GM21515 (cell line): ENCODE measurements at regions not wholly inside any gene's neighbourhood (a gene's known extent, or its start where the extent isn't known, plus 50 kb on each side); places are given as distances from the start of the nearest gene placed in this dataset.
"Not testable (repeated sequence)": the region's sequence is repeated elsewhere in the genome, so short reads cannot be mapped to it uniquely, and the experiment has no call there.

Experiments
- ATAC-seq: cut with Tn5 transposase; IDR thresholded peaks from one replicate; pipeline ENCODE4 v1.9.1; 2021; ENCODE audit not compliant: unreplicated experiment

- no peak for ATAC-seq
These were observed 241.4 kb upstream of the DGKB start for GRCh38 chr7:15143936-15144335.

GRCh38 chr7:15143121-15143520 is 240.6 kb upstream of the DGKB start:
- ATAC-seq: no peak

- ATAC-seq: no peak
These were observed 237.9 kb upstream of the DGKB start for GRCh38 chr7:15140431-15140830.

- no peak for ATAC-seq
These were observed 229.1 kb upstream of the DGKB start for GRCh38 chr7:15131661-15132060.

- no peak for ATAC-seq
These were observed 228.4 kb upstream of the DGKB start for GRCh38 chr7:15130666-15131541.

- ATAC-seq: no peak
These were observed 226.2 kb upstream of the DGKB start for GRCh38 chr7:15128716-15129115.

GRCh38 chr7:15126653-15127052 is 224.1 kb upstream of the DGKB start:
- ATAC-seq: not testable (repeated sequence)

GRCh38 chr7:15123901-15124300 is 221.3 kb upstream of the DGKB start:
- ATAC-seq: no peak

- no peak for ATAC-seq
These were observed 211.2 kb upstream of the DGKB start for GRCh38 chr7:15113752-15114151.

GRCh38 chr7:15105711-15106110 is 203.2 kb upstream of the DGKB start:
- ATAC-seq: no peak

GRCh38 chr7:15104411-15105092 is 202.0 kb upstream of the DGKB start:
- no peak for ATAC-seq

- ATAC-seq: no peak
These were observed 196.5 kb upstream of the DGKB start for GRCh38 chr7:15099074-15099473.

GRCh38 chr7:15096853-15097252 is 194.3 kb upstream of the DGKB start:
- no peak for ATAC-seq

- ATAC-seq: no peak
These were observed 192.4 kb upstream of the DGKB start for GRCh38 chr7:15094989-15095388.

GRCh38 chr7:15087771-15088170 is 185.2 kb upstream of the DGKB start:
- no peak for ATAC-seq

GRCh38 chr7:15086862-15087261 is 184.3 kb upstream of the DGKB start:
- no peak for ATAC-seq

GRCh38 chr7:15086131-15086611 is 183.6 kb upstream of the DGKB start:
- ATAC-seq: no peak

- ATAC-seq: no peak
These were observed 182.8 kb upstream of the DGKB start for GRCh38 chr7:15085366-15085765.

GRCh38 chr7:15084368-15084767 is 181.8 kb upstream of the DGKB start:
- ATAC-seq: no peak

- ATAC-seq: no peak
These were observed 179.3 kb upstream of the DGKB start for GRCh38 chr7:15081891-15082290.

GRCh38 chr7:15073301-15073700 is 170.8 kb upstream of the DGKB start:
- ATAC-seq: no peak

- no peak for ATAC-seq
These were observed 165.8 kb upstream of the DGKB start for GRCh38 chr7:15068324-15068723.
